ENCODE measurements at regions not wholly inside any gene's neighbourhood (a gene's known extent, or its start where the extent isn't known, plus 50 kb on each side); places are given as distances from the start of the nearest gene placed in this dataset.

DNA sequence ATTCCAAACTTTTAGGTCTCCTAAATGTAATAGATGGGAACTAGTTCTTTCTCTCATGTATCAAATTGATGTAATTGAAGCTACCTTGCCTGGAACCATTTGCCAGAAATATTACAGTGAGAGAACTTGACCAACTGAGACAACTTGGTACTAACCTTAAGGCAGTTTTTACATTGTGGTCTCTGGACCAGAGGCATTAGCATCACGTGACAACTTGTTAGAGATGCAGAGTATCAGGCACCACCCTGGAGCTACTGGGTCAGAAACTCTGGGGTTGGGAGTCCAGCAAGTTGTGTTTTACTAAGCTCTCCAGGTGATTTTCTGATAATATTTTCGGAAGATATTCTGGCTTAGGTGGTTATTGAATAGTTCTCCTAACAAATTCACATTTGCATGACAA is 982.1 kb upstream of the SLC35B3 start:
- Mint-ChIP-seq H3K27ac (no peak overlapping the region), H3K27me3 (no peaks in the 10 kb centered on the region), H3K4me1 (no peaks in the 10 kb centered on the region), H3K36me3 (no peaks in the 10 kb centered on the region), H3K9me3 (peaks cover 4% of the 10 kb centered on the region), H3K4me3 (no peak overlapping the region)
- no peak for ATAC-seq (ENCODE audit: low read depth)
- DNase-seq (ENCODE audit: low spot score in 2 of 2), result no peak

DNA sequence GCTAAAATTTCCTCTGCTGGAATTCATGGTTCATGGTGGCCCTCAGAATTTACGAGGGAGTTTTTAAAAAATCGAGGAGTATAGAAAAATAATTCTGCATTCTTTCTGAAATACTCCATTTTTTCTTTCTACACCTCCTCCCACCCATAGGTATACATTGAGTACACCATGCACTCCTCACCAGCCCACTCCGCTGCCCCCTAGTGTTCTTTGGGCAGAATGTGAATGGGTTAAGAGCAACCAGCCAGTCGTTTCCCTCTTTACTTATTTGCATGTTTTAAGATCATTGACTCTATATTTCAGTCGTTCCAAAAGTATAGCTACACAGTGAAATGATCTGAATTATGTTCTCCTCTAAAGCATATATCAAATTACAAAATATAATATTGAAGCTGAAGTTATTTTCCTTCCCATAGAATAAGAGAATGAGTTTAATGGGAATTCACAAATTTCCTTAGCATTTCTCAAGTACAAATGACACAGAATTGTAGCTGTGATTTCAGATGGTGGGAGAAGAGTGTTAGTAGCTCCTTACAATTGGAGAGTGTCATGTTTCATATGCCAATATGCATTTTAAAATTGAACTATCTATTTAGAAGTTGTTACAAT is 977.7 kb upstream of the SLC35B3 start:
- Mint-ChIP-seq H3K36me3 (no peaks in the 10 kb centered on the region), H3K4me1 (no peaks in the 10 kb centered on the region), H3K27ac (no peak overlapping the region), H3K9me3 (peaks cover 2% of the 10 kb centered on the region), H3K4me3 (no peak overlapping the region), H3K27me3 (no peaks in the 10 kb centered on the region)
- no peak for DNase-seq (ENCODE audit: low spot score in 2 of 2)
- no peak for ATAC-seq (ENCODE audit: low read depth)

DNA sequence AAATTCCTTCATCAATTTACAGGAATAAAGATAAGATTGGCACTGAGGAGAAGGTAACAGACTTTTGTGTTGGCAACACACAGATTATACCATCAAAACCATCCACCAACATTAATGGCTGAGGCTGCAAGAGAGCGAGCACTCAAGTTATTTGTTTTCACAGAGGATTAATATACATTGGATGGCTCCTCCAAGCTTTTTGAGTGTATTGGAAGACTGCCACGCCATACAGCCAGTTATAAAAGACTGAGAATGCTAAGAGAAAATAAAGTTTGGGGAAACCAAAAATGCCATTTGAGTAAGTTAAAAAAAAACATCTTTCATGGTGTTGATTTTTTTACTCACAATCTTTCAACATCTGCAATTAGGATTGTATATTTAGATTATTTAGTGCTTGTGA is 973.8 kb upstream of the SLC35B3 start:
- no peaks in the 10 kb centered on the region for H3K27me3 Mint-ChIP-seq
- H3K4me3 Mint-ChIP-seq, result no peak overlapping the region
- peaks cover 5% of the 10 kb centered on the region for H3K9me3 Mint-ChIP-seq
- H3K27ac Mint-ChIP-seq, result no peak overlapping the region
- no peak for ATAC-seq (ENCODE audit: low read depth)
- H3K36me3 Mint-ChIP-seq, result no peaks in the 10 kb centered on the region
- no peak for DNase-seq (ENCODE audit: low spot score in 2 of 2)
- no peaks in the 10 kb centered on the region for H3K4me1 Mint-ChIP-seq

DNA sequence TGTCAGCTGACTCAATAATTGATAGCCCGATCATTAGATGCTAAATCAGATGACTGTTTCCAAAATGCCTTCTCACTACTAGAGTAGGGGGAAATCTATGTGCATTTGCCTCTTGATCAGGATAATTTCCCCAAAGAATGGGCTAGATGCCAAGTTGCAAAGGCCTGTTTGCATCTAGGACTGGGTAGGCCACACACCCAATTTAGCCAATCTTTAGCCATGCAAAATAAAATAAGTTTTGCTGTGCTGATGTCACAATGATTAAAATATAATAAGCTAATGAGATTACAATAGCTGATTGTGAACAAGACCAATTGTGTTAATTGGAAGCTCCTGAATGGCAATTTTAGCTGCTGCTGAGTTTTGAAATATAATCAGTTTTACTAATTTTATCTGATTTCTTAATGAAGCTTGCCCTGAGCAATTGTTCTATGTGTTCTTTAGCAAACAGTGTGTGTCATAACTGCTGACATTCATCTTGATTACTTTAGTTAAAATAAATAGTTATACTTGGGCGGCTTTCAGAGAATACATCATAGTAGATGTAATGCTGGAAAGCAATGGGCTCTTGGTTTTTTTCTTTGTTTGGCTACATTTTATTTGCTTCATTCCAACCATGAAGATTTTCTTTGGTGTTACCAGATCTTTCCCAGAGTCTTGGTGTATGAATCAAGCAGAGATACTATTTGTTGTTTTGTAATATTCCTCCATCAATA is 973.2 kb upstream of the SLC35B3 start:
- H3K27me3 Mint-ChIP-seq, result no peaks in the 10 kb centered on the region
- ATAC-seq (ENCODE audit: low read depth) (no peak), DNase-seq (ENCODE audit: low spot score in 2 of 2) (no peak)
- no peaks in the 10 kb centered on the region for H3K4me1 Mint-ChIP-seq
- no peak overlapping the region for H3K27ac Mint-ChIP-seq
- no peaks in the 10 kb centered on the region for H3K36me3 Mint-ChIP-seq
- no peak overlapping the region for H3K4me3 Mint-ChIP-seq
- H3K9me3 Mint-ChIP-seq, result peaks cover 5% of the 10 kb centered on the region

DNA sequence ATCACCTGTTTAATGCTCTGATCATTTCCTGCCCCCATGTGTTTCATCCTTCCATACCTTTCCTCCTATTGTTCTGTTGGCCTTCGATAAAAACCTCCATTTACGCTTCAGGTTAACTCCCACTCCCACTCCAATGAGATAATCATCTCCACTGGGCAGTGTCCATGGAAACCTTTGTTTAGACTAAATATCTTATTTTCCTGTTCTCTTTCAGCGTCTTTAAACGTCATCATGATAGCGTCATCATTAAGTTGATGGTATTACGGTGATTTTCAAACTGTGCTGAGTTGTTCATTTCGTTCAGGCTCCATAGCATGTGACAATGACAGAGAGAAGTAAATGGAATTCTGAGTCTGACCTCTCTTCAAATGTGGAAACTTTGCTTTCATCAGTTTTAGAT is 970.5 kb upstream of the SLC35B3 start:
- no peaks in the 10 kb centered on the region for H3K36me3 Mint-ChIP-seq
- no peaks in the 10 kb centered on the region for H3K4me1 Mint-ChIP-seq
- ATAC-seq (ENCODE audit: low read depth) (no peak), DNase-seq (ENCODE audit: low spot score in 2 of 2) (no peak)
- H3K27me3 Mint-ChIP-seq, result no peaks in the 10 kb centered on the region
- peaks cover 5% of the 10 kb centered on the region for H3K9me3 Mint-ChIP-seq
- no peak overlapping the region for H3K27ac Mint-ChIP-seq
- H3K4me3 Mint-ChIP-seq, result no peak overlapping the region

DNA sequence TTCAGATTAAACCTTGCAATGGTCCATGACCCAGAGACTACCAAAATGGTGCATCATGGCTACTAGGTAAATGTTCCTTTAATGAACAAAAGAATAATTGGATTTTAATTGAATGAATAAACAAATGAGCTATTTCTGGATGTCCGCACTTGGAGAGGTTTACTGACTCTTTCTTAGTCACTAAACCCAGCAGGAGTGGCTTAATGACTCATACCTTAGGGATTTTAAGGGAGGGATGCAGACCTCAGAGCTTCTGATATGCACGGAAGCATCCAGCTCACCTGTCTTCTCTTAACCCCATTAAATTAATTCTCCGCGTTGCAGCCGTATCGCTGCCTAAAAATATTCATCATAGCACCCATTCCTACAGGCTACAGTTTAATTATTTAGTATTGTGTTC is 970.0 kb upstream of the SLC35B3 start:
- no peak for DNase-seq (ENCODE audit: low spot score in 2 of 2)
- H3K4me3 Mint-ChIP-seq, result no peak overlapping the region

DNA sequence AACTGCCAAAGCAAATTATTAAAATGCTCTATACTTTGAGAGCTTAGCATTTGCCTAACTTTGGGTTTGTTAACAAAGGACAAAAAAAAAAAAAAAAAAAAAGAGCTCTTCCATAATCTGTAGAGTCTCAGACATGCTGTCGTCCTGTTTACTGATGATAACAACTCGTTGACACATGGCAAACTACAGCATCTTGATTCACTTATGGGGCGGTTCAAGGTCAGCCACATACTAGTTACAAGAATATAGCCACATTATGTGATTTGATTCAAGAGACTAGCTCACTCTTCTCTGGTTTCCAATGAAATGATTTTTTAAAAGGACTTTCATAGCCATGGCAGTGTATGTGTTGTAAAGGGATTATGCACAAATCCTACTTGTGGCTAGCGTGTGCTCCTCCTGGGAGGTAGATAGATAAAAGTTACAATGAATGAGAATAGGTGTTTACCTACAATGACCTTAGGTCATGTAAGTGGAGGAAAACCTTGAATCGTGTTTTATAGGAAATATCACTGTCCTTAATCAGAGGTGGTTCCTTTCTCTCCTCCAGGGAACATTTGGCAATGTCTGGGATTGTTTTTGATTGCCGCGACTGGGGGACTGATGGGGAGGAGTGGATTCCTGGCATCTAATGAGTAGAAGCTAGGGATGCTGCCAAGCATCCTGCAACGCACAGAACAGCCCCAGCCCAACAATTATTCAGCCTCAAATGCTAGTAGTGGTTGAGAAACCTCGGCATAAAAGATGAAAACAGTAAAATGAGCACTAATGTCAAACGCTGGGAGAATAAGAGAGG is 969.2 kb upstream of the SLC35B3 start:
- no peaks in the 10 kb centered on the region for H3K4me1 Mint-ChIP-seq
- DNase-seq (ENCODE audit: low spot score in 2 of 2) (no peak), ATAC-seq (ENCODE audit: low read depth) (no peak)
- no peaks in the 10 kb centered on the region for H3K27me3 Mint-ChIP-seq
- H3K4me3 Mint-ChIP-seq, result no peak overlapping the region
- H3K27ac Mint-ChIP-seq, result no peak overlapping the region
- no peaks in the 10 kb centered on the region for H3K36me3 Mint-ChIP-seq
- H3K9me3 Mint-ChIP-seq, result peaks cover 5% of the 10 kb centered on the region

More for the DNA sequence above, 970.0 kb upstream of the SLC35B3 start:
- Mint-ChIP-seq H3K27me3 (no peaks in the 10 kb centered on the region), H3K27ac (no peak overlapping the region), H3K9me3 (peaks cover 5% of the 10 kb centered on the region), H3K36me3 (no peaks in the 10 kb centered on the region), H3K4me1 (no peaks in the 10 kb centered on the region)
- ATAC-seq (ENCODE audit: low read depth), result no peak

DNA sequence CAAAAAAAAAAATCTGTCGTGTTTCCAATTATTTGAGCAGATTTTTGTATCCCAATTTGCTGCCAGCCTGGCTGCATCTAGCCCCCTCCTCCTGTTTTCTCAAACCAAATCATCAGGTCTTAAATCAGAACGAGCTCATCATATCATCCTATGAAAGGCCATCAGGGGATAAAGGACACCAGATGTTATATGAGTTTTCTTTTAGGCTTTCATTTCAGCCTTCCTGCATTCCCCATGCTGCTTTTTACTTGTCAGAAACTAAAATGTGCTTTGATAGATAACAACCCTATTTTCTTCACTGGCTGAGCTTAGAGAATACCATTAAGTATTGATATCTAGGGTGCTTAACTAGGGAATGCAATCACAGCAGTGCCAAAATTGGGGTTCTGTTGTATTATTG is 968.4 kb upstream of the SLC35B3 start:
- H3K27ac Mint-ChIP-seq, result no peak overlapping the region
- DNase-seq (ENCODE audit: low spot score in 2 of 2), result no peak
- H3K4me1 Mint-ChIP-seq, result no peaks in the 10 kb centered on the region
- H3K36me3 Mint-ChIP-seq, result no peaks in the 10 kb centered on the region
- no peak for ATAC-seq (ENCODE audit: low read depth)
- no peaks in the 10 kb centered on the region for H3K27me3 Mint-ChIP-seq
- H3K4me3 Mint-ChIP-seq, result no peak overlapping the region
- peaks cover 5% of the 10 kb centered on the region for H3K9me3 Mint-ChIP-seq

DNA sequence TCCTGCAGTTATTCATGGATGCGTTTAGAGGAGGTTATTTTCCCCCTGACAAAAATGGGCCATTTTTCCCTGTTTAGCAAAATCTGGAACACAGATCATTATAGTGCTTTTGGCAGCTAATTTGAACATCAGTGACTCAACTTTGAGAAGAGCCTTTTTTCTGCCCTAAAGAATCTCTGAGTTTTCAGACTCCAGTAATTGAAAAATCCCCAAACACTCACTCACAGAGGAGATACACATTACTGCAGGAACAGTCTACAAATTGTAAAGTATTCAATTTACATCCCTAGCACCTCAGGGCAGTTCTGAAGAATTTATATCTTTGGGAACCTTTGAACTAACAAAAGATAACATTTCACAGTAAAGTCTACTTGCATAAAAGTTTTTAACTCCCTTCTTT is 966.6 kb upstream of the SLC35B3 start:
- Mint-ChIP-seq H3K27ac (no peak overlapping the region), H3K27me3 (no peaks in the 10 kb centered on the region), H3K4me3 (no peak overlapping the region), H3K36me3 (no peaks in the 10 kb centered on the region), H3K9me3 (peaks cover 7% of the 10 kb centered on the region), H3K4me1 (no peaks in the 10 kb centered on the region)
- ATAC-seq (ENCODE audit: low read depth) (no peak), DNase-seq (ENCODE audit: low spot score in 2 of 2) (no peak)

DNA sequence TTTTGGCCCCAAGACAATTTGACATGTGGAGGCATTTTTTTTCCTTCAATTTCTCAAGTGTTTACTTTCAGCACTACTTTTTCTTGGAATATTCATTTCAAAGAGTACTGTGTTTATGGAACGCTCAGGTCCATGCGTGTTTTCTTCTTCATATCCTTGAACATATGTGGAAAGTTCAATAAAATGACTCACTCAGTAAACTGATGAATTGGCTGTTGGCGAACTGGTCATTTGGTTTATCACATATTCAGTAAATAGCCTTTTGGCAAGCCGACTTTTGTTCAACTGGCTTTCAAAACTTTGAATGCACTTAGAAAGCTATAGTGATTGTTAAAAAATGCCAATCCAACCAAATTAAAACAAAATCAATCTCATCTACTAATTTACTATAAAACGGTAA is 964.6 kb upstream of the SLC35B3 start:
- H3K27ac Mint-ChIP-seq, result no peak overlapping the region
- ATAC-seq (ENCODE audit: low read depth) (no peak), DNase-seq (ENCODE audit: low spot score in 2 of 2) (no peak)
- no peaks in the 10 kb centered on the region for H3K4me1 Mint-ChIP-seq
- H3K27me3 Mint-ChIP-seq, result no peaks in the 10 kb centered on the region
- no peak overlapping the region for H3K4me3 Mint-ChIP-seq
- no peaks in the 10 kb centered on the region for H3K36me3 Mint-ChIP-seq
- peaks cover 2% of the 10 kb centered on the region for H3K9me3 Mint-ChIP-seq

DNA sequence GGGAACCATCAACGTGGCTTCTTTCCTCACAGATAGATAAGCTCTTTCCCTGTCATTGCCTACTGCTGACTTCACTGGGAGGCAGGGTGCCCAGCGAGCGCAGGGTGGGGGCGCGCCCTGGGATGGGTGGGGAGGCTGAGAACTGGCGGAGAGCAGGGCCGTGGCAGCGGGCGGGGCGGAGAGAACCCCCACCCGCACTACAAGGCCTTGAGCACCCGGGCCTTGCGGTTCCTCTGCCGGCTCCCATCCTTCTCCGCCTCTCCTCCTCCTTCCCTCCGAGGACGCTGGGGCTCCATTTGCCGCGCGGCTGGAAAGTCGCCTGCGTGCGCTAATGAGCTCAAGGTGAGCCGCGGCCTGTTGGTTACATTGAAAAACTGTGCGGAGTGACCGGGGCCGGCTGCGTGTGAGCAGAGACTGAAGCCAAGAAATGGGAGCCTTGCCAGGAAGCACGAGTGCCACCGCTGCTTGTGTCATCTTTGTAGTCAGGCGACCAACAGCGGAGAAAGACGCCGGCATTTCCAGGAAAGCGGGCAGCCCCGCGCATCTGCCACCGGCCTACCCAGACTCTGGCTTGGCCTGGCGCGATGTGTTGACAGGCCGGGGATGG is 963.5 kb upstream of the SLC35B3 start:
- DNase-seq (ENCODE audit: low spot score in 2 of 2), result no peak
- Mint-ChIP-seq H3K27ac (no peak overlapping the region), H3K4me3 (no peak overlapping the region), H3K9me3 (peaks cover 6% of the 10 kb centered on the region), H3K36me3 (no peaks in the 10 kb centered on the region), H3K27me3 (no peaks in the 10 kb centered on the region), H3K4me1 (no peaks in the 10 kb centered on the region)
- no peak for ATAC-seq (ENCODE audit: low read depth)

DNA sequence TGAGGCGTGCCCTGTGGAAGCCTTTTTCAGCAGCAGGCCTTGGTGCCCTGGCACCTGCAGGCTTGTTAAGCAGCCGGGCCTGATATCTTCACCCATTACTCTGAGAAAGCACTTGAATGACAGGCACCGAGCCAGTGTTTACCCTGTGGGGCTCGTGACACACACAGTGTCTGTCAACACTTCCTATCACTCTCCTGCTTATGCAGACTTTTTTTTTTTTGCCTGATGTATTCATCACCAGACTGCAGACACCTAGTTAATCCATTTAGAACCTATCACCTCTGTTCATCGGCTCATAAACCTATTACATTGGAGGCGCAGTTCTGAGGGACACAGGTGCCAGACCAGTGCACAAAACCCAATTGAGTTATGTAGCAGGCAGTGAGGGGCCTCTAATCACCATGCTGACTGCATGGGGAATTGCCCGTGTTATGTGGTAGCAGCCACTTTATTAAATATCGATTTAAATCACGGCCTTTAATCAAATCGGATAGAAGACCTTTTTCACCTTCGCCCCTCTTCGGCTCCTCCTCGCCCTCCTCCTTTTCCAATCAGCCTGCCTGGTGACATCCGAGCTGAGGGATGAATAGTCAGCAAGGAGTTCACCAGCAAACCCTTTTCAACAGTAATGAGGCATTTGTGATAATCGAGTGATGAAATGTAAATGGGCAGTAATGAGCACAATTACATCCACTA is 962.9 kb upstream of the SLC35B3 start:
- Mint-ChIP-seq H3K36me3 (no peaks in the 10 kb centered on the region), H3K4me3 (no peak overlapping the region), H3K9me3 (peaks cover 6% of the 10 kb centered on the region), H3K27ac (no peak overlapping the region), H3K4me1 (no peaks in the 10 kb centered on the region), H3K27me3 (no peaks in the 10 kb centered on the region)
- DNase-seq (ENCODE audit: low spot score in 2 of 2) (no peak), ATAC-seq (ENCODE audit: low read depth) (no peak)

DNA sequence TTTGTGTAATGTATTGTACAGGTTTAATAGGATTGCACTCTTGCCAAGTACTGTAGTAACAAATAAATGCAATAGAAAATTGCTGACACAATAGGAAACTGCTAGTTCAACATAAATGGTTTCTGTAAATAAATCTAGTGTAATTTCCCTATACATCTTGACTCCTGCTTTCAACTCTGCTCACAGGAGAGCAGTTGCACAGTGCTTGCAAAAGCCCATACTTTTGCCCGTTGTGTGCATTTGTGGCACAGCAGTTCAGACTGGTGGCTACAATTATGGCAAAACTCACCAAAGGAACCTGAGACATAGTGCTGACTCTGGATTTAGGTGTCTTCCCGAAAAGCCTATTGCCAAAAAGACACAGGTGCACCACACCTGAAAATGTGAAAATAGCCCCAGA is 953.3 kb upstream of the SLC35B3 start:
- Mint-ChIP-seq H3K4me1 (no peaks in the 10 kb centered on the region), H3K9me3 (peaks cover 5% of the 10 kb centered on the region), H3K36me3 (no peaks in the 10 kb centered on the region), H3K27ac (no peak overlapping the region), H3K4me3 (no peak overlapping the region), H3K27me3 (no peaks in the 10 kb centered on the region)
- no peak for ATAC-seq (ENCODE audit: low read depth)
- no peak for DNase-seq (ENCODE audit: low spot score in 2 of 2)

DNA sequence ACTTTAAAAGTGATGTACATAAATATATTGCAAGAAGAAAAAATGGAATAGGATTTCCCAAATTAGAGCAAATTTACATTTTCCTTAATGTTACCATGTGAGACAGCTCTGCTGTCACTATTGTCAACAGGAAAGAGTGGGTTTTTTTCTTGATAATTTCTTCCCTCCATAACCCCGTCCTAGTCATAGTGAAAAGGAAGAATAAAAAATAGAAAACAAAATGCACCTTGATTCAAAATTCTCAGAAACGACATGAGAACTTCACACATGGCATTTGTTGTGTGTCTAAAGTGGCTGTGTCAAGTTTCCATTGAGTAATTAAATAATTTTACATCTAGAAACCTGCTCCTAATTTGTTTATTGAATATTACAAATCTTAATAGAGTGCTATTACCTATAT is 945.2 kb upstream of the SLC35B3 start:
- H3K4me3 Mint-ChIP-seq, result no peak overlapping the region
- H3K27me3 Mint-ChIP-seq, result no peaks in the 10 kb centered on the region
- no peak for ATAC-seq (ENCODE audit: low read depth)
- no peak overlapping the region for H3K27ac Mint-ChIP-seq
- no peaks in the 10 kb centered on the region for H3K4me1 Mint-ChIP-seq
- no peak for DNase-seq (ENCODE audit: low spot score in 2 of 2)
- no peaks in the 10 kb centered on the region for H3K36me3 Mint-ChIP-seq
- peaks cover 2% of the 10 kb centered on the region for H3K9me3 Mint-ChIP-seq

Measured in memory B cell (primary cell).